Gastrocnemius medialis (tissue), 4 donors: ENCODE measurements at regions not wholly inside any gene's neighbourhood (a gene's known extent, or its start where the extent isn't known, plus 50 kb on each side); places are given as distances from the start of the nearest gene placed in this dataset.

Experiments
- ATAC-seq, 2 donors: fragments of 150-250 bp; one replicate each; pipeline ENCODE4 v1.9.1; 2016
- DNase-seq, 2 donors: peaks; one replicate each; pipeline ENCODE4 v3.0.0-alpha.2; 2019
- H3K27ac ChIP-seq, 4 donors: fragments of 200-600 bp; sonication (generic); 1 replicate in 1 of 4; 2 replicates in 3 of 4; pipeline ENCODE4 v1.5.1; 2016 to 2018; ENCODE audit warnings: mild to moderate bottlenecking in 2 of 4, moderate library complexity in 1 of 4
- H3K27me3 ChIP-seq, 3 donors: fragments of 200-600 bp; sonication (generic) in 2 of 3; 1 replicate in 1 of 3; 2 replicates in 2 of 3; pipeline versions ENCODE4 v1.5.1 to v1.6.0; 2016 to 2019; ENCODE audit warnings: mild to moderate bottlenecking in 1 of 3, moderate library complexity in 1 of 3
- H3K36me3 ChIP-seq, 2 donors: fragments of 200-600 bp; sonication (generic) in 1 of 2; one replicate each; pipeline ENCODE4 v1.5.1; 2017 to 2018
- H3K4me1 ChIP-seq, 2 donors: fragments of 200-600 bp; sonication (generic) in 1 of 2; one replicate each; pipeline ENCODE4 v1.5.1; 2016 to 2017; ENCODE audit warnings: mild to moderate bottlenecking in 2 of 2
- H3K4me3 ChIP-seq, 4 donors: fragments of 200-600 bp; sonication (generic) in 3 of 4; 1 replicate in 1 of 4; 2 replicates in 3 of 4; pipeline ENCODE4 v1.5.1; 2016 to 2019; ENCODE audit warnings: mild to moderate bottlenecking in 2 of 4
- H3K9me3 ChIP-seq, 3 donors: fragments of 200-600 bp; sonication (generic) in 2 of 3; 1 replicate in 1 of 3; 2 replicates in 2 of 3; pipeline ENCODE4 v1.5.1; 2016 to 2019
- CTCF ChIP-seq, 5 experiments: fragments of 450-650 bp in 3 of 5; fragments of 200-600 bp in 2 of 5; sonication (generic) in 2 of 5; IDR thresholded peaks in 4 of 5; conservative IDR thresholded peaks in 1 of 5; 1 replicate in 4 of 5; 2 replicates in 1 of 5; pipeline ENCODE4 v1.5.1; 2016 to 2019; ENCODE audit warnings: antibody characterized with exemption in 5 of 5, mild to moderate bottlenecking in 3 of 5, moderate library complexity in 3 of 5
- POLR2A ChIP-seq, 2 donors: fragments of 450-650 bp; IDR thresholded peaks; one replicate each; pipeline ENCODE4 v1.6.1; 2017; ENCODE audit warnings: antibody characterized with exemption in 2 of 2, mild to moderate bottlenecking in 2 of 2, moderate library complexity in 2 of 2
- in situ Hi-C, 4 donors: fragments of 200-750 bp; cut with MboI; loops; one replicate each; pipeline versions ENCODE4 v1.15.0 to v1.8.0; 2017; ENCODE audit warnings: low sequenced_read_pairs in 4 of 4
- intact Hi-C: fragments of 100-400 bp; cut with DNase I; formaldehyde crosslinking; loops from one replicate; pipeline ENCODE4 v1.15.1; 2023; ENCODE audit warnings: low total_unique reads

GRCh38 chr15:70362886-70363285, 265.2 kb upstream of the TLE3 start:
- Histone ChIP-seq H3K36me3 (no peaks in the 10 kb centered on the region), H3K9me3 (no peaks in the 10 kb centered on the region), H3K4me3 (no peak overlapping the region), H3K27me3 (no peaks in the 10 kb centered on the region), H3K27ac (no peak overlapping the region), H3K4me1 (no peaks in the 10 kb centered on the region)
- DNase-seq (no peak), ATAC-seq (no peak)
- no peak for TF ChIP-seq POLR2A (IDR thresholded peaks at IDR 0.05)
- TF ChIP-seq CTCF (IDR thresholded peaks at IDR 0.05 in 4 of 5, conservative IDR thresholded peaks at IDR 0.05 in 1 of 5) = peak in 4 of 5 experiments; percentile 33 to 57 (median 54)
- intact Hi-C loops = loop anchor here (5.0 kb wide), 1 partner anchor 636 kb away; no protein-coding TSS in a partner anchor
- in situ Hi-C loops = no loop called here

- in situ Hi-C loops = no loop called here
- no peak for TF ChIP-seq CTCF (IDR thresholded peaks at IDR 0.05 in 4 of 5, conservative IDR thresholded peaks at IDR 0.05 in 1 of 5)
- TF ChIP-seq POLR2A (IDR thresholded peaks at IDR 0.05) = no peak
- Histone ChIP-seq H3K9me3 (no peaks in the 10 kb centered on the region), H3K4me1 (no peaks in the 10 kb centered on the region), H3K4me3 (no peak overlapping the region), H3K27me3 (no peaks in the 10 kb centered on the region), H3K27ac (no peak overlapping the region), H3K36me3 (no peaks in the 10 kb centered on the region)
- ATAC-seq (no peak), DNase-seq (no peak)
- intact Hi-C loops = loop anchor here (5.0 kb wide), 1 partner anchor 635 kb away; no protein-coding TSS in a partner anchor
These were observed 264.6 kb upstream of the TLE3 start for GRCh38 chr15:70362350-70362749.

GRCh38 chr15:70361891-70362290, 264.2 kb upstream of the TLE3 start:
- Histone ChIP-seq H3K36me3 (no peaks in the 10 kb centered on the region), H3K27ac (no peak overlapping the region), H3K27me3 (no peaks in the 10 kb centered on the region), H3K4me3 (no peak overlapping the region), H3K9me3 (no peaks in the 10 kb centered on the region), H3K4me1 (no peaks in the 10 kb centered on the region)
- intact Hi-C loops = loop anchor here (5.0 kb wide), 1 partner anchor 635 kb away; no protein-coding TSS in a partner anchor
- TF ChIP-seq CTCF (IDR thresholded peaks at IDR 0.05 in 4 of 5, conservative IDR thresholded peaks at IDR 0.05 in 1 of 5) = no peak
- TF ChIP-seq POLR2A (IDR thresholded peaks at IDR 0.05) = no peak
- ATAC-seq (no peak), DNase-seq (no peak)
- in situ Hi-C loops = no loop called here

GRCh38 chr15:70361106-70361505, 263.4 kb upstream of the TLE3 start:
- no peaks in the 10 kb centered on the region for H3K9me3 ChIP-seq
- no peak overlapping the region for H3K27ac ChIP-seq
- intact Hi-C loops = loop anchor here (5.0 kb wide), 1 partner anchor 634 kb away; no protein-coding TSS in a partner anchor
- H3K27me3 ChIP-seq = no peaks in the 10 kb centered on the region
- no peak overlapping the region for H3K4me3 ChIP-seq
- in situ Hi-C loops = no loop called here
- DNase-seq = no peak
- H3K4me1 ChIP-seq = no peaks in the 10 kb centered on the region
- ATAC-seq = no peak
- H3K36me3 ChIP-seq = no peaks in the 10 kb centered on the region
- TF ChIP-seq POLR2A (IDR thresholded peaks at IDR 0.05) = no peak
- no peak for TF ChIP-seq CTCF (IDR thresholded peaks at IDR 0.05 in 4 of 5, conservative IDR thresholded peaks at IDR 0.05 in 1 of 5)
